ENCODE measurements at regions not wholly inside any gene's neighbourhood (a gene's known extent, or its start where the extent isn't known, plus 50 kb on each side); places are given as distances from the start of the nearest gene placed in this dataset.

DNA sequence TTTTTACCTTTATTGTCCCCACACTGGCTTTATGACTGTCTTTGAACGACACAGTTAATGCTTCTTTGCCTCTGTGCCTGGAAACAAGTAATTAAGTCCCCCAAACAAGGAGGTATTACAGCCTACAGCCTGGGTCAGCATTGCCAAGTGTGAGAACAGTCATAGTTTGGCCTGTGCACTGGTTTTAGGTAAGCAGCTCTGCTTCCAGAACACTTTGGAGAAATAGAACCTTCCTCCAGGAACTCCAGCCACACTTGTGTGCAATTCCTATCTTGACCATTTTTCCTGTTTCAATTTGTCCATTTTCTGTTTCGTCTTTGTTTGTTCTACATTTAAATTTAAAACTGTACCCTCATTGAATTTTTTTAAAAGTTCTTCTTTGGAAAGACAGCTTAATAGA, 568.2 kb downstream of the TUSC7 start:
- intact Hi-C loops (cut with micrococcal nuclease): no loop called here
- H3K4me3 ChIP-seq: no peak overlapping the region

DNA sequence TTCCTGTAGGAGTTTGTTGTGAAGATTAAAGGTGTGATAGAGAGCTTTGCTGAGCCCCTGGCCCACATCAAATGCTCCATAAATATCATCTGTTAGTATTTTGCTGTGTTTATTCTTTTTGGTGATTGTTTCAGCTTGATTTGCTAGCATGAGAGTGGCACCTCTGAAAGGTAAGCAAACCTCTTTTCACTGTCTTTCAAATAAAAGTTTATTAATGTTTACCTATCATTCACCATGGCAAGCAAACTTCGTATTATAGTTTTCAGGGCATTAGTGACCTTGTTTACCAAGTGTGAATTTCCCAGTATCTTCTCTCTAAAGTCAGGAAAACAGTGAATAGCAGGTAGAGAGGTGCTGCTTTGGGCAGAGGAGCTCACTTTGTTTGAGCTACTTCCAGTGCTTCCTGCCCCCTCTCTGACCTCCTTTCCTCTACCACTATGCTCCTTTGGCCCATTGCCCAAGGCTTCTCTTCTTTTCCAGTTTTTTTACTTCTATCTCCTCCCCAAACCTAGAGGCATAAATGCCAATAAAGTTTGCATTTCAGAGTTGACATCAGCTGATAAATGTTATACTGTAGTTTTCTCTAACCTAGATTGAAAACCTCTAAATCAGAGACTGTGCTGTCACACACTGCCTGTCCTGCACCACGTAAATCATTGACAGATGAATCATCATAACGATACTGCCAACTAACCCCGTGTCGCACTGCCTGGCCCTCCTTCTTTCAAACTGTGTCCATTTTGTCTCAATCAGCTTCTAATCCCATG, 569.0 kb downstream of the TUSC7 start:
- no peak for DNase-seq
- H3K27me3 ChIP-seq (ENCODE audit: low read depth): no peaks in the 10 kb centered on the region
- intact Hi-C loops (cut with micrococcal nuclease): no loop called here
- TF ChIP-seq, protein P1, sequence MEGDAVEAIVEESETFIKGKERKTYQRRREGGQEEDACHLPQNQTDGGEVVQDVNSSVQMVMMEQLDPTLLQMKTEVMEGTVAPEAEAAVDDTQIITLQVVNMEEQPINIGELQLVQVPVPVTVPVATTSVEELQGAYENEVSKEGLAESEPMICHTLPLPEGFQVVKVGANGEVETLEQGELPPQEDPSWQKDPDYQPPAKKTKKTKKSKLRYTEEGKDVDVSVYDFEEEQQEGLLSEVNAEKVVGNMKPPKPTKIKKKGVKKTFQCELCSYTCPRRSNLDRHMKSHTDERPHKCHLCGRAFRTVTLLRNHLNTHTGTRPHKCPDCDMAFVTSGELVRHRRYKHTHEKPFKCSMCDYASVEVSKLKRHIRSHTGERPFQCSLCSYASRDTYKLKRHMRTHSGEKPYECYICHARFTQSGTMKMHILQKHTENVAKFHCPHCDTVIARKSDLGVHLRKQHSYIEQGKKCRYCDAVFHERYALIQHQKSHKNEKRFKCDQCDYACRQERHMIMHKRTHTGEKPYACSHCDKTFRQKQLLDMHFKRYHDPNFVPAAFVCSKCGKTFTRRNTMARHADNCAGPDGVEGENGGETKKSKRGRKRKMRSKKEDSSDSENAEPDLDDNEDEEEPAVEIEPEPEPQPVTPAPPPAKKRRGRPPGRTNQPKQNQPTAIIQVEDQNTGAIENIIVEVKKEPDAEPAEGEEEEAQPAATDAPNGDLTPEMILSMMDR (IDR thresholded peaks at IDR 0.05; ENCODE audit: borderline replicate concordance): no peak
- H3K36me3 ChIP-seq: no peaks in the 10 kb centered on the region
- no peak overlapping the region for H3K4me3 ChIP-seq
- H3K4me1 ChIP-seq: no peaks in the 10 kb centered on the region
- no peaks in the 10 kb centered on the region for H3K9me3 ChIP-seq (replicated peaks)
- H3K27ac ChIP-seq (replicated peaks): no peak overlapping the region

More for the DNA sequence above, 568.2 kb downstream of the TUSC7 start:
- no peaks in the 10 kb centered on the region for H3K27me3 ChIP-seq (ENCODE audit: low read depth)
- H3K4me1 ChIP-seq: no peaks in the 10 kb centered on the region
- DNase-seq: no peak
- H3K9me3 ChIP-seq (replicated peaks): no peaks in the 10 kb centered on the region
- H3K36me3 ChIP-seq: no peaks in the 10 kb centered on the region
- H3K27ac ChIP-seq (replicated peaks): no peak overlapping the region
- TF ChIP-seq, protein P1 (IDR thresholded peaks at IDR 0.05; ENCODE audit: borderline replicate concordance): no peak

DNA sequence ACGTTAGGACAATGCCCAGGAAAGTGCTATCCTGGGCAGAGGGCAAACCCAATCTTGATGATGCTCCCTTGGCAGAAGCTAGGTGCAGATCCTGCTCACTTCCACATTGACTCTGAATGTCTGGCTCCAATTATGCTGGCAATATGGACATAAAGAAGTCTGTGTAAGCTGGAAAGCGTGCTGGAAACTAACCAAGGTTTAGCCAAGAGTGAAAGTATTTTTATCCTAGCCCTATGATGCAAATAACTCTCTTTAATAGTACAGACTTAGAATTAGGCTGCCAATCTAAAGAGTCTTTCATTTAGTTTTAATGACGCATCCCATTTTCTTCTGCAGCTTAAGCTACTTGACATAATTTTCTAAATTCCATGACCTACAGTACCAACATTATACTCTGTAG, 571.8 kb downstream of the TUSC7 start:
- intact Hi-C loops (cut with micrococcal nuclease): no loop called here
- no peak overlapping the region for H3K4me3 ChIP-seq
- H3K36me3 ChIP-seq: no peaks in the 10 kb centered on the region
- TF ChIP-seq, protein P1 (IDR thresholded peaks at IDR 0.05; ENCODE audit: borderline replicate concordance): no peak
- H3K27me3 ChIP-seq (ENCODE audit: low read depth): no peaks in the 10 kb centered on the region
- no peaks in the 10 kb centered on the region for H3K4me1 ChIP-seq
- H3K27ac ChIP-seq (replicated peaks): no peak overlapping the region
- no peaks in the 10 kb centered on the region for H3K9me3 ChIP-seq (replicated peaks)
- no peak for DNase-seq

DNA sequence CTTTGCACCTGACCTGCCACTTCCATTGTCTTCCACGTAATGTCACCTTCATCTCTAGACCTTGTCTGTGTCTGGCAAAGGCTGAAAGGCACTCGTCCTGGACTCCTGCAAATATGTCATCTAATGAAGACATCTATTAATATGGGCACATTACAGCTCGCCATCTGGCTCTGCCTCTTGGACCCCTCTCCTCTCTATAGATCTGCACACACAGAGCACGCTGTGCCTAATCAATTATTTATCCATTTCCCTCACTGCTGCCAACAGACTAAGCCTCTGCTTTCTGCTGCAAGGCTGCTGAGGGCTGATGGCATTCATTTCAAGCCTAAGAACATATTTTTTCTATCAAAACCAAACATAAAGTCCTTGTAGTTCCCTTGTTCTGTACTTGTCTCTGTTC, 573.0 kb downstream of the TUSC7 start:
- Histone ChIP-seq H3K27ac (replicated peaks) (no peak overlapping the region), H3K4me1 (no peaks in the 10 kb centered on the region), H3K9me3 (replicated peaks) (no peaks in the 10 kb centered on the region), H3K4me3 (no peak overlapping the region), H3K27me3 (ENCODE audit: low read depth) (no peaks in the 10 kb centered on the region), H3K36me3 (no peaks in the 10 kb centered on the region)
- TF ChIP-seq, protein P1 (IDR thresholded peaks at IDR 0.05; ENCODE audit: borderline replicate concordance): no peak
- no peak for DNase-seq
- intact Hi-C loops (cut with micrococcal nuclease): no loop called here

DNA sequence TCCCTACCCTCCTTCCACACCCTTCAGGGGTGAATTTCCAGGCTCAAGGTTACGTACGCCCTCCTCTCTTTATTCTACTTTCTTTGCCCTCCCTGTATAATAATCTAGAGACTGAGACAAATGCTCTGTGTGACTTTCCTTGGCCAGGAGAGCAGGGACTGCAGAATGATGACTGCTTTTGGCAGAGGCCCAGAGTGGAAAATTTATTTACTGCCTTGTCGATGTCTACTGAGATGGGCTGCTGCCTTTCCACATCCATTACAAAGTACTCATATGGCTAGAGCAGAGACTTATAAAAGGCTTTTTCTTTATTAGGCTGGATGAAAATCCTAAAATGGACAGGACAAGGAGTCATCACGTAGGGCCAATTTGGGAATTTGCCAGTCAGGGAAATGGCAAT, 576.2 kb downstream of the TUSC7 start:
- Histone ChIP-seq H3K4me3 (no peak overlapping the region), H3K27ac (replicated peaks) (no peak overlapping the region), H3K36me3 (no peaks in the 10 kb centered on the region), H3K4me1 (no peaks in the 10 kb centered on the region), H3K27me3 (ENCODE audit: low read depth) (no peaks in the 10 kb centered on the region), H3K9me3 (replicated peaks) (no peaks in the 10 kb centered on the region)
- intact Hi-C loops (cut with micrococcal nuclease): no loop called here
- TF ChIP-seq, protein P1 (IDR thresholded peaks at IDR 0.05; ENCODE audit: borderline replicate concordance): no peak
- DNase-seq: no peak
